WTC11 (cell line): ENCODE measurements at regions not wholly inside any gene's neighbourhood (a gene's known extent, or its start where the extent isn't known, plus 50 kb on each side); places are given as distances from the start of the nearest gene placed in this dataset.

Experiments
- ATAC-seq: fragments of 200-7000 bp; cut with Tn5 transposase; 2 replicates; pipeline ENCODE4 v1.10.0; 2021; ENCODE audit warnings: mild to moderate bottlenecking, moderate library complexity
- CTCF ChIA-PET: fragments of 300-600 bp; sonication (Branson Sonifier 250); formaldehyde crosslinking; loops from one replicate; lab custom pipeline; 2021; ENCODE audit warnings: antibody characterized with exemption; lab: Charles Lee
- POLR2A ChIA-PET: fragments of 350-600 bp; sonication (Branson Sonifier 250); formaldehyde crosslinking; loops from one replicate; lab custom pipeline; 2021; ENCODE audit warnings: antibody characterized with exemption; lab: Charles Lee
- DNase-seq: peaks from one replicate; pipeline ENCODE4 v3.0.0; 2021; ENCODE audit warnings: low spot score
- H3K27ac Mint-ChIP-seq: 2 replicates; pipeline ENCODE4 v1.8.0; 2021; ENCODE audit warnings: mixed read lengths
- H3K27me3 Mint-ChIP-seq: 2 replicates; pipeline ENCODE4 v1.8.0; 2021; ENCODE audit warnings: low read depth, mild to moderate bottlenecking, moderate library complexity, mixed read lengths
- H3K36me3 Mint-ChIP-seq: 2 replicates; pipeline ENCODE4 v1.8.0; 2021; ENCODE audit warnings: mixed read lengths
- H3K4me1 Mint-ChIP-seq: 2 replicates; pipeline ENCODE4 v1.8.0; 2022; ENCODE audit warnings: mixed read lengths
- H3K4me3 Mint-ChIP-seq: 2 replicates; pipeline ENCODE4 v1.8.0; 2021; ENCODE audit warnings: mild to moderate bottlenecking, moderate library complexity, mixed read lengths
- H3K9me3 Mint-ChIP-seq: 2 replicates; pipeline ENCODE4 v1.8.0; 2021; ENCODE audit warnings: mixed read lengths
- AFF4 ChIP-seq: sonication (generic); formaldehyde crosslinking; IDR thresholded peaks from 2 replicates; pipeline ENCODE4 v1.8.1; 2023; ENCODE audit warnings: mild to moderate bottlenecking, missing genetic modification reagents, borderline replicate concordance
- CTCF ChIP-seq: fragments of 200-600 bp; IDR thresholded peaks from 2 replicates; pipeline ENCODE4 v1.8.0; 2022; ENCODE audit warnings: antibody characterized with exemption
- E2F1 ChIP-seq: sonication (generic); formaldehyde crosslinking; IDR thresholded peaks from 2 replicates; pipeline ENCODE4 v1.8.0; 2022; ENCODE audit warnings: mild to moderate bottlenecking, missing genetic modification reagents
- E2F4 ChIP-seq: sonication (generic); formaldehyde crosslinking; IDR thresholded peaks from 2 replicates; pipeline ENCODE4 v1.8.1; 2022; ENCODE audit warnings: low read depth, mild to moderate bottlenecking, moderate library complexity, missing genetic modification reagents, borderline replicate concordance
- EMX1 ChIP-seq: fragments of 250-450 bp; sonication (Bioruptor Pico); IDR thresholded peaks from 2 replicates; pipeline ENCODE4 v1.8.0; 2021; ENCODE audit warnings: mild to moderate bottlenecking
- GTF2I ChIP-seq: fragments of 250-450 bp; sonication (Bioruptor Pico); conservative IDR thresholded peaks from 2 replicates; pipeline ENCODE4 v1.4.0; 2021; ENCODE audit warnings: mild to moderate bottlenecking
- JUN ChIP-seq: sonication (generic); formaldehyde crosslinking; IDR thresholded peaks from 2 replicates; pipeline ENCODE4 v1.8.0; 2023; ENCODE audit warnings: mild to moderate bottlenecking, missing genetic modification reagents
- NFATC4 ChIP-seq: fragments of 250-450 bp; sonication (Bioruptor Pico); IDR thresholded peaks from 2 replicates; pipeline ENCODE4 v1.9.0; 2021; ENCODE audit warnings: mild to moderate bottlenecking
- NR2C2 ChIP-seq: sonication (generic); formaldehyde crosslinking; IDR thresholded peaks from 2 replicates; pipeline ENCODE4 v1.8.0; 2022; ENCODE audit warnings: mild to moderate bottlenecking, missing genetic modification reagents
- OVOL2 ChIP-seq: fragments of 250-450 bp; sonication (Bioruptor Pico); IDR thresholded peaks from 2 replicates; pipeline ENCODE4 v1.9.0; 2021; ENCODE audit warnings: mild to moderate bottlenecking, borderline replicate concordance
- RELA ChIP-seq: sonication (generic); formaldehyde crosslinking; IDR thresholded peaks from 2 replicates; pipeline ENCODE4 v1.8.1; 2022; ENCODE audit warnings: missing genetic modification reagents, mild to moderate bottlenecking, borderline replicate concordance
- SMAD3 ChIP-seq: sonication (generic); formaldehyde crosslinking; IDR thresholded peaks from 2 replicates; pipeline ENCODE4 v1.8.0; 2022; ENCODE audit warnings: missing genetic modification reagents, mild to moderate bottlenecking, borderline replicate concordance
- SP1 ChIP-seq: sonication (generic); formaldehyde crosslinking; conservative IDR thresholded peaks from 2 replicates; pipeline ENCODE4 v1.8.1; 2022; ENCODE audit warnings: missing genetic modification reagents
- USF2 ChIP-seq: sonication (generic); formaldehyde crosslinking; IDR thresholded peaks from 2 replicates; pipeline ENCODE4 v1.8.1; 2023; ENCODE audit warnings: mild to moderate bottlenecking, missing genetic modification reagents, moderate library complexity
- ZNF416 ChIP-seq: fragments of 250-450 bp; sonication (Bioruptor Pico); IDR thresholded peaks from 2 replicates; pipeline ENCODE4 v1.9.0; 2021; ENCODE audit warnings: mild to moderate bottlenecking, inconsistent platforms
- ZNF512 ChIP-seq: sonication (generic); formaldehyde crosslinking; IDR thresholded peaks from 2 replicates; pipeline ENCODE4 v1.8.1; 2022; ENCODE audit warnings: missing genetic modification reagents, borderline replicate concordance

GRCh38 chr4:13893211-13893610, 265.7 kb upstream of the BOD1L1 start (continued):
- TF ChIP-seq SMAD3 (CRISPR knock-in tag), result no peak
- no peak for TF ChIP-seq E2F1 (CRISPR knock-in tag)
- TF ChIP-seq NR2C2, result no peak
- no peak for TF ChIP-seq NFATC4 (CRISPR knock-in tag)
- no peak for TF ChIP-seq RELA (CRISPR knock-in tag)
- no peak for TF ChIP-seq OVOL2
- TF ChIP-seq E2F4 (CRISPR knock-in tag), result no peak
- no peak for TF ChIP-seq CTCF
- TF ChIP-seq SP1 (CRISPR knock-in tag), result no peak

- Mint-ChIP-seq H3K27ac (no peak overlapping the region), H3K4me3 (no peak overlapping the region), H3K36me3 (no peaks in the 10 kb centered on the region)
- TF ChIP-seq AFF4 (CRISPR knock-in tag) (no peak), USF2 (no peak), ZNF416 (CRISPR knock-in tag) (no peak), EMX1 (no peak), ZNF512 (CRISPR knock-in tag) (no peak), JUN (CRISPR knock-in tag) (no peak), GTF2I (CRISPR knock-in tag) (no peak), OVOL2 (no peak)
- TF ChIP-seq, all 79 proteins: peak for 0
- CTCF ChIA-PET, result no interaction called here
- no peak for ATAC-seq
- no peaks in the 10 kb centered on the region; the same call in 1 of the 2 replicates for H3K27me3 Mint-ChIP-seq
- DNase-seq, result no peak
- POLR2A ChIA-PET, result no interaction called here
- 0 out of 2 replicates have a peak, but pooled peaks cover 3% of the 10 kb centered on the region for H3K9me3 Mint-ChIP-seq
- H3K4me1 Mint-ChIP-seq, result peaks cover 6% of the 10 kb centered on the region; the same call in 1 of the 2 replicates
Measured at GRCh38 chr4:13893987-13894386, 266.5 kb upstream of the BOD1L1 start.
